Activated naive CD4-positive, alpha-beta T cell treated with anti-CD3 and anti-CD28 coated beads, Interleukin-2, amount 50 U/mL, for 16 hours (primary cell): ENCODE measurements at regions not wholly inside any gene's neighbourhood (a gene's known extent, or its start where the extent isn't known, plus 50 kb on each side); places are given as distances from the start of the nearest gene placed in this dataset.
"Not testable (repeated sequence)": the region's sequence is repeated elsewhere in the genome, so short reads cannot be mapped to it uniquely, and the experiment has no call there.

Experiments used
- DNase-seq: peaks from one replicate; pipeline ENCODE4 v3.0.0-alpha.2; 2020

DNA sequence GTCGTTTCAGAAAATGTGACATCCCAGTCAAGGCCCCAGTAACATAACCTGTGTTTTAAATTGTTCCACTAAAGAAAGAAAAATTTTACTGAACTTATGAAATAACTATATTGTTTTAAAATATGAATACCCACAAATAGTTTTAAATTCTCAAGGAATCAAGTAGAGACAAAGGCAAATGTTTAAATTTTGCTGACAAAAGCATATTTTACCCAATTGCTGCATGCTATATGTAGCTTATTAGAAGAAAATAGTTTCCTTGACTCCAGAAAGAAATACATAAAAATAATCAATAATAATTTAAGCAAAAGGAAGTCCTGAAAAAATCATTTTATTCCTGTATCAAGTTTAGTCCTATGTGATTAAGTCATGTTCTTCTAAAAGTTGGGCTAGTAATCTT, 481.3 kb upstream of the ADGRL3 start:
- DNase-seq: no peak

GRCh38 chr4:60721685-60722084, 478.4 kb upstream of the ADGRL3 start:
- no peak for DNase-seq

GRCh38 chr4:60723796-60724195, 476.3 kb upstream of the ADGRL3 start:
- no peak for DNase-seq

DNA sequence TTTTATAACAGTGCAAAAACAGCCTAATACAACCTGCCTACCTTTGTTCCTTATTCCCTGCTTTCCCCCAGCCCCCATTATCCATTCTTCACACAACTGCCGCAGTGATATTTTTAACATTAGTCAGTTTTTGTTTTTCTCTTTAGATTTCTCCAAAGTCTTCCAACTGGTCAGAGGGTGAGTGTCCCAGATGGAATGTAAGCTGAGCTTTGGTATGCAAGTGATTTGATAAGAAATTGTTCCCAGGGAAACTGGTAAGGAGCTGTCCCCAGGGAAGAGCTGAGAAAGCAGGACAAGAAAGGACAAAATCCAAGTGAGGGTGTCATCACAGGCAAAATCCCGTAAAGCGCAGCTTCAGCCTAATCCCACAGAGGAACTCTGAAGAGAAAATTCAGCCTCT, 475.5 kb upstream of the ADGRL3 start:
- no peak for DNase-seq

DNA sequence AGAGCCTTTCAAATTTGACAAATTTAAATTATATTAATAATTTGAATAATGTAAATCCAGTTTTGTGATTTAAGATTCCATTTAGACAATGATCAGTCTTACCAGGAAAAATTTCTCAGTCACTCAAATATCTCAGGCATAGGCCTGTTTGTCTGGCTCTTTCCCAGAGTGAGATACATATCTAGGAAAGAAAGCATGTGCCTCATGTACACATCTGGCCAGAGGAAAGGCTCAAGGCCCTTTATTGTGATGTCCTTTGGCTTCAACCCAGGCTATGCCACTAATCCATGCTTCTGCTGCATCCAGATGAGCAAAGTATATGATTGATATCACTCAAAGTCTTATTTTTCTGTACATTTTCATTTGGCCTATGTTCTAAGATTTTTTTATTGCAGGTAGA, 473.3 kb upstream of the ADGRL3 start:
- DNase-seq: no peak

DNA sequence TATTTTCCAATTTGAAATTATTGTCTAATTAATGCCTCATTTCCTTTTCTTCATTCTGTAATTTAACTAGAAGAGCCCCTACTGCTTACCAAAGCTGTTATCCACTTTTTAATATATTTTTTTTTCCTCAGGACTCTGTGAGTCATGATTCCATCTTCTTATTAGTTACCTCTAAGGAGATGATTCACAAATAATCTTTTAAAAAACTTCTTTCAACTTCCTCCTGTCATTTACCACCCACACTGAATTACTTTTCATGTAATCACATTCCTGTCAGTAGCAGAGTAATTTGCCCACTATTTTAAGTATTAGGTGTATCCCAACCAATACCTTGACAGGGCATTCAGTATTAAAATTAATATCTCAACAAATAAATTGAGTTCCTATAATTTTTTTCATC, 470.9 kb upstream of the ADGRL3 start:
- DNase-seq: no peak

- not testable (repeated sequence) for DNase-seq
Measured at GRCh38 chr4:60729764-60730163, 470.4 kb upstream of the ADGRL3 start.

GRCh38 chr4:60737858-60738257, 462.3 kb upstream of the ADGRL3 start:
- no peak for DNase-seq

DNA sequence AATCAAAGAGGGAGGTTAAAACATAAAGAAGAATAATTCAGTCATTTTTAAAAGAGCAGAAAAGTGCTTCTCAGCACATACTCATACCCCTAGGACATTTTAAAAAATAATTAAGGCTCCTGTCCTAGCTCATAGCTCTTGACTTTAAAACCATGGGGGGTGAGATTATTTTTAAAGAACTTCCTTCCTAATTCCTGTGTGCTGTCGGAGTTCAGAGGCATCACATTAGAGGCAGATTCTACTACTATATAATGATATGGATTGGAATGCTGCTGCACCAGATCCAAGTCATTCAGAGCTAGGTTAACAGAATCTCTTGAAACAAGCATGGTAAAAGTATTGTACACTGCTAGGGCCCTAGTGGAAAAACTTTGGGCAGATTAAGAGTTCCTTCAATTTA, 456.5 kb upstream of the ADGRL3 start:
- no peak for DNase-seq

- no peak for DNase-seq
Measured at GRCh38 chr4:60744767-60745166, 455.4 kb upstream of the ADGRL3 start.

DNA sequence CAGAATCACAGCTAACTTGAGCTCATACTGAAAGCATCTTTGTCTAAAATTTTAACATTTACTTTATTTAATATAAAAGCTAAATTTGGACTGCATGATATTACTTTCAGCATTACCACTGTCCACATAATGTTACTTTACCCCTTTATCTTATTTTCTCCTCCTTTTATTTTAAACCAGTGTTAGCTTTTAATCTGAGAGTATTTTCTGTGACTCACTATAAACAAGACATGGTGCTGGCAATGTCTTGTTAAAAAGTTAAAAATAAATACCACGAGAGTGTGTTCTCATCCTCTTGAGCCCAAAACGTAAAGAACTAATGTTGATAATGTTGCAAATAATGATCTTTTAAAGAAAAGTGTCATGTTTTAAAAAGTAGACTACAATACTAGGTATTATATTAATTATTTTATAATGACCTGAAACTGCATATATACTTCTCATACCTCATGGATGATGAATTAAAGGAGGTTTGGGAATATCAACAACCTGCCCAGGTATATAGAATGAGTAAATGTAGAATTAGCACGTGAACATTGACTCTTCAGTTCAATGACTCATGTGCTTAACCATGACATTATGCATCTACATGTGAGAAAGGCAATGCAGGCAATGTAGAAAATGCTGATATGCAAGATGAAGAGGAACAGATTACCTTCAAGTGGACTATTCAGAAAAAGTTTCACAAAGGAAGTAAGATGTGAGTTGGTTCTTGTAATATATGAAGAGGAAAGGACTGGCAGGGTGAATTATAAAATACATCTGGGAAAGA, 454.1 kb upstream of the ADGRL3 start:
- DNase-seq: no peak

- no peak for DNase-seq
Measured at GRCh38 chr4:60750962-60751361, 449.2 kb upstream of the ADGRL3 start.

GRCh38 chr4:60757986-60758680, 442.0 kb upstream of the ADGRL3 start:
- no peak for DNase-seq

GRCh38 chr4:60759518-60760245, 440.4 kb upstream of the ADGRL3 start:
- no peak for DNase-seq

- no peak for DNase-seq
Measured at GRCh38 chr4:60780874-60781273, 419.3 kb upstream of the ADGRL3 start.

- no peak for DNase-seq
Measured at GRCh38 chr4:60790608-60791007, 409.5 kb upstream of the ADGRL3 start.

- no peak for DNase-seq
Measured at GRCh38 chr4:60794372-60794771, 405.8 kb upstream of the ADGRL3 start.

DNA sequence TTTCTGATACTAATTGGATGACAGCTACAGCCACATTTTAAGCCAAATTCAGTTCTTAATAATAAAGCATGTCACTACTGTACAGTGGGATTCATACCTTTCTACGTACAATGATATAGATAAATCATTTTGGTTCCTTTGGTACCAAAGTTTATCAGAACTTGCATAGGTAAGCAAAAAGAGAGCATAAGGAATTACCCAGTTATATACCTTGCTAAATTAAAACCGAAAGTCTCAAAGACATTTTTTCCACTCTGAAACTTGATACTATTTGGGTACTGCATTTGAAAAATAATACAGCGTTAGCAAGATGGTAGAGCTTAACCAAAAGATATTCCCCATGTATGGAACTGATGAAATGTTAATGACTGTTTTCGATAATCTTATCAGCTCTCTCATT, 400.9 kb upstream of the ADGRL3 start:
- DNase-seq: no peak

GRCh38 chr4:60800701-60801100, 399.4 kb upstream of the ADGRL3 start:
- DNase-seq: no peak

DNA sequence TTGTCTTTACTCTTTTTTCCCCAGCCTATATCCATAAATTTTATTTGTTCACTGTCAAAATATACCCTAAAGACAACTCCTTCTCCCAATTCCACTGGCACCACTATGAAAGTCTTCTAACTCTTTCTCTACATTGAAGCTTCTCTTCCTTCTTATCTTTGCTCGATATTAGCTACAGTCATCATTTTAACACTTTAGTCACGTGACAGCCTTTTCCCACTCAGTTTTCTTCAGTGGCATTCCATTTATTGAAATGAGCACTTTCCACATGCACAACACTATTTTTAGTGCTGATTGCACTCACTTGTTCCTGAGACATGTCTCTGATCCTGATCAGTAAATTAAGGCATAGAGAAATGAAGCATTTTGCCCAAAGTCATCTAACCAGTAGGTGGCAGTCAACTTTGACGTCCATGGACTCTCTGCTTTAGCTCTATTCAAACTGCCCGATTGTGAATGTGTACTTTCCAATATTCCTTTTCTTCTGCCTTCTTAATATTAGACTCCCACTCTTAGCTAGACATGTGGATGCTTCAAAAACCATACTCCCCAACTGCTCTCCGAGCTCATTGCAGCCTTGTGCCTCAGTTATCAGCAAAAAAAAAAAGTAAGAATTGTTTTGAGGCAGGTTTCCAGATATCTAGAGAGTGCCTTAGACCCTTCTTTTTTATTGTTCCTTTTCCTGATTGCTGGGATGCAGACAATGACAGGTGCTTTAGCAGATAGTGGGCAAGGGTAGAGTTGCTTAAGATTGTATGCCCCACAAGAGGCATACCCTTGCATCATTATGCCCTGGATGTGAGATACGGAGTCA, 394.4 kb upstream of the ADGRL3 start:
- no peak for DNase-seq

DNA sequence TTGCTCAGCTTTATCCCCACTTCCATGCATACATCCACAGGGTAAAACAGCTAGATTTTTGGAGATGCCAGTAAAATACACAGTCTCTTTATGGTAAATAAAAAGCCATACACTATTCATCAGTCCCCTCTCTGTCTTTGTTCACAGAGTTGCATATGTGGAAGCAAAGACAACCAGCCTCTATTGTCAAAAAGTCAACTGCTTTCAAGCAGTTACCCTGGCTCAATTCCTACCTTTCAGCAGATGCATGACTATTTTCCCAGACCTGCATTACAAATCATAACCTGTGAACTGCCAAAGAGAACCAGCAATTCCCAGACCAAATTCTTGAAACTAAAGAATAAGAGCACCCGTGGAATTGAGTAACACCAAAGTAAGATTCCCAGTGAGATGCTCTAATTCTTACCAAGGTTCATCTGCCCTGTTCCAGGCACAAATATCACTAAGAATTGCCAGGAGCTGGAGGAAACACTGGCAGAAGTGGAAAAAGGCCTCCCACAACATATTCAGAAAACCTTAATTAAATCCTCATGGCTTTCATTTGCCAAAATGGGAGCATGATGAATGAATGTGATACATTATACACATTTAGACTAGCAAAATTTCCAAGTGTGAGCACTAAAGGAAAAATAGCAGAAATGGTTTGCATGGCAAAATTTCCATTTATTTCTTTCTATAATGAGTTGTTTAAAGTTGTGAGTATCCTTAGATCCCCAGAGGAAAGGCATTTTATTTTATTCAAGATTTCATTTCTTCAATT, 391.2 kb upstream of the ADGRL3 start:
- no peak for DNase-seq

DNA sequence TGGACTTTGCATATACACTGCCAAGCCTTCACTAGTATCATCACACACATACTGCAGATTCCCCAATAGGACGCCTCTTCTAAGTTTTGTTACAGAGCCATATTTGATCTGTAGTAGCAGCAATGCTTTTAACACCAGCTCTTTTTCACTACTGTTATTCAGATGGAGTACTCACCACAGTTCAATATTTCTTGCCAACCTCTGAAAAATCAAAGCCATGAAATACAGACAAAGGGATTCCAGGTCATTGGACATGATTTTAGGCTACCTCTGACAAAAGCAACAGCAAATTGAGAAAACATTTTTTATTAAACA, 390.7 kb upstream of the ADGRL3 start:
- DNase-seq: no peak

DNA sequence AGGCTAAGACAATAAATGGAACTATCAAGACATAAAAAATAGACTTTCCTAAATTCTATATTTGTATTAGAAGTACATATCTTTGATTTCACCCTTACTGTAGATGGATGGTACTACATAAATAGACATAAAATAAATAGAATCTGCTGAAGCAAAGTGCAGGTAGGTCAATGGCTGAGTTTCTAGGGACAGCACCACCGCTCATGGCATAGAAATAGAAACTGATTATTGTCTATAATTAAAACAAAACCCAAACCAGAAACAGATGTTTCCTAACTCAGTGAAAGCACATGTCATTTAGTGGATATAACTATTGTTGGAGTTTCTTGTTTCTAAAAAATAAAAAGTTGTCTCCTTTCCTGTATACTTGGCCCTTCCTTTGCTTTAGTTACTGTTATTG, 387.3 kb upstream of the ADGRL3 start:
- no peak for DNase-seq
